ENCODE measurements at regions not wholly inside any gene's neighbourhood (a gene's known extent, or its start where the extent isn't known, plus 50 kb on each side); places are given as distances from the start of the nearest gene placed in this dataset.

- TF ChIP-seq POLR2A (IDR thresholded peaks at IDR 0.05) = no peak
- TF ChIP-seq CTCF (IDR thresholded peaks at IDR 0.05) = no peak
Observed at GRCh38 chr11:43212279-43212678, 99.5 kb upstream of the API5 start.

Measured in gastroesophageal sphincter (tissue), 3 donors.